Mesendoderm (in vitro differentiated cells): ENCODE measurements at regions not wholly inside any gene's neighbourhood (a gene's known extent, or its start where the extent isn't known, plus 50 kb on each side); places are given as distances from the start of the nearest gene placed in this dataset.

ENCODE experiments used
- DNase-seq: peaks from one replicate; pipeline ENCODE4 v3.0.0; 2013
- H2AK5ac ChIP-seq: 2 replicates; pipeline ENCODE4 v1.6.1; 2013; ENCODE audit warnings: low read length, inconsistent platforms
- H2BK120ac ChIP-seq: 2 replicates; pipeline ENCODE4 v1.6.1; 2013; ENCODE audit warnings: low read depth, mild to moderate bottlenecking, low read length, moderate library complexity, mixed read lengths
- H2BK15ac ChIP-seq: replicated peaks from 2 replicates; pipeline ENCODE4 v1.6.1; 2013; ENCODE audit warnings: low read depth, mild to moderate bottlenecking, moderate library complexity
- H2BK5ac ChIP-seq: 2 replicates; pipeline ENCODE4 v1.6.1; 2013; ENCODE audit warnings: low read length, inconsistent platforms
- H3K18ac ChIP-seq: 2 replicates; pipeline ENCODE4 v1.6.1; 2013; ENCODE audit warnings: mild to moderate bottlenecking, low read length, mixed read lengths
- H3K23ac ChIP-seq: one replicate; pipeline ENCODE4 v1.6.1; 2013; ENCODE audit warnings: low read length
- H3K27ac ChIP-seq: 2 replicates; pipeline ENCODE4 v1.5.1; 2013; ENCODE audit warnings: low read depth, mild to moderate bottlenecking, inconsistent platforms, low read length, moderate library complexity
- H3K27me3 ChIP-seq: 2 replicates; pipeline ENCODE4 v1.6.1; 2013; ENCODE audit warnings: low read length, control low read depth, mild to moderate bottlenecking, inconsistent platforms; ENCODE audit not compliant: insufficient read depth, poor library complexity
- H3K36me3 ChIP-seq: 2 replicates; pipeline ENCODE4 v1.6.1; 2013; ENCODE audit warnings: low read length, inconsistent platforms; ENCODE audit not compliant: control insufficient read depth, insufficient read depth
- H3K4ac ChIP-seq: one replicate; pipeline ENCODE4 v1.6.1; 2013; ENCODE audit warnings: low read depth, mild to moderate bottlenecking, low read length, moderate library complexity
- H3K4me1 ChIP-seq: 2 replicates; pipeline ENCODE4 v1.6.1; 2013; ENCODE audit warnings: low read depth, low read length, inconsistent platforms; ENCODE audit not compliant: control insufficient read depth
- H3K4me2 ChIP-seq: 2 replicates; pipeline ENCODE4 v1.6.1; 2013; ENCODE audit warnings: low read length
- H3K4me3 ChIP-seq: 2 replicates; pipeline ENCODE4 v1.5.1; 2013; ENCODE audit warnings: mild to moderate bottlenecking, low read length
- H3K56ac ChIP-seq: one replicate; pipeline ENCODE4 v1.6.1; 2013; ENCODE audit warnings: low read length
- H3K79me1 ChIP-seq: 2 replicates; pipeline ENCODE4 v1.6.1; 2013; ENCODE audit warnings: low read length, inconsistent platforms
- H3K79me2 ChIP-seq: 2 replicates; pipeline ENCODE4 v1.6.1; 2013; ENCODE audit warnings: mild to moderate bottlenecking, low read length; ENCODE audit not compliant: control insufficient read depth, insufficient read depth
- H3K9ac ChIP-seq: 2 replicates; pipeline ENCODE4 v1.6.1; 2013; ENCODE audit warnings: low read length, inconsistent platforms
- H4K5ac ChIP-seq: one replicate; pipeline ENCODE4 v1.6.1; 2013; ENCODE audit warnings: low read length
- H4K8ac ChIP-seq: one replicate; pipeline ENCODE4 v1.6.1; 2013; ENCODE audit warnings: low read depth, mild to moderate bottlenecking, control low read depth, low read length, moderate library complexity
- WGBS: extraction: QIAGEN DNeasy Blood & Tissue Kit; methylation state at CpG from one replicate; pipeline ENCODE4 v1.1.7; 2013; ENCODE audit warnings: low lambda C conversion rate, missing lambda C conversion rate; ENCODE audit not compliant: insufficient coverage; ENCODE audit errors: extremely low coverage; 5-methylcytosine and 5-hydroxymethylcytosine counted together

DNA sequence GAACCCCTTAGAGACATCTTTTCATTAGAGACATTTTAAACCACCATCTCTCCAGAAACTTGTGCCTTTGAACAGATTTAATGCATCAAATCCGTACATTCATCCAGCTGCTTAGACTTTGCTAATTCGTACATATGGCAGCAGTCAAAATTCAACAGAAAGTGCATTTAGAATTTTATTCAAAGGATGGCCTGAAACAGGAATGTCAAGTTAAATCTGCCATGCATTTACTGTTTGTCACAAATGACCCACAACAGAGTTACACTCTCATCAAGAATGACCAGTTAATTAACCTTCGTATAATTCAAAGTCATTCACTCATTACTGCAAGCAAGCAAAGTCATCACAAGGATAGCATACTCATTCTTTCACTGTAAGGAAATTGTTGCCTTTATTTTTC, 284.3 kb downstream of the SLC7A11 start:
- H3K79me2 ChIP-seq, result no peaks in the 10 kb centered on the region
- no peak overlapping the region for H2BK5ac ChIP-seq
- no peaks in the 10 kb centered on the region for H3K4me1 ChIP-seq
- H3K27me3 ChIP-seq, result no peaks in the 10 kb centered on the region
- no peak overlapping the region for H3K4me2 ChIP-seq
- H4K5ac ChIP-seq, result no peak overlapping the region
- H3K4ac ChIP-seq, result no peak overlapping the region
- H3K4me3 ChIP-seq, result no peak overlapping the region
- H3K18ac ChIP-seq, result no peak overlapping the region
- H3K79me1 ChIP-seq, result no peaks in the 10 kb centered on the region
- no peak overlapping the region for H3K23ac ChIP-seq
- WGBS, result no CpG with 5 or more reads among the region's 3 CpGs
- H3K9ac ChIP-seq, result no peak overlapping the region
- H3K36me3 ChIP-seq, result no peaks in the 10 kb centered on the region
- no peak overlapping the region for H4K8ac ChIP-seq
- DNase-seq, result no peak
- no peak overlapping the region for H2AK5ac ChIP-seq
- no peak overlapping the region for H2BK15ac ChIP-seq
- H3K56ac ChIP-seq, result no peak overlapping the region
- no peak overlapping the region for H3K27ac ChIP-seq
- no peak overlapping the region for H2BK120ac ChIP-seq

DNA sequence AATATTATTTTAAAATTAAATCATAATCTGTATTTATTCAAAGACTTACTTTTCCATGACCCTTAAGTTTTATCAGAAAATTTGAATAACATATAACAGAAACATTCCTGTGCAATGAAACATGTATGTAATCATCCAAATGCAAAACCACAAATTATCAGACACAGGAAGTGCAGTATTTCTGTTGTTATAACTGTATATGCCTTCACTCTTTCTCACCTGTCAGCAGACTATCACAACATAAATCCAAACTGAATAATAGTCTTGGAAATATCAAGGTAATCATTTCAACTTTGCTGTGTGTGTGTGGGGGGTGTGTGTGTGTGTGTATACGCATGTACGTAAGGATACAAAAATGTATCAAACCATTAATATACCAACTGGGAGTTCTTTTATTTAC, 285.9 kb downstream of the SLC7A11 start:
- WGBS, result no CpG with 5 or more reads among the region's 2 CpGs
- H4K8ac ChIP-seq, result no peak overlapping the region
- no peak overlapping the region for H3K27ac ChIP-seq
- no peak overlapping the region for H3K9ac ChIP-seq
- no peak for DNase-seq
- no peak overlapping the region for H2BK5ac ChIP-seq
- no peak overlapping the region for H4K5ac ChIP-seq
- no peak overlapping the region for H3K4ac ChIP-seq
- H2BK15ac ChIP-seq, result no peak overlapping the region
- no peak overlapping the region for H3K4me3 ChIP-seq
- no peaks in the 10 kb centered on the region for H3K79me1 ChIP-seq
- H2BK120ac ChIP-seq, result no peak overlapping the region
- H2AK5ac ChIP-seq, result no peak overlapping the region
- no peak overlapping the region for H3K23ac ChIP-seq
- no peaks in the 10 kb centered on the region for H3K36me3 ChIP-seq
- no peak overlapping the region for H3K56ac ChIP-seq
- H3K79me2 ChIP-seq, result no peaks in the 10 kb centered on the region
- H3K4me2 ChIP-seq, result no peak overlapping the region
- no peaks in the 10 kb centered on the region for H3K4me1 ChIP-seq
- no peak overlapping the region for H3K18ac ChIP-seq
- no peaks in the 10 kb centered on the region for H3K27me3 ChIP-seq

DNA sequence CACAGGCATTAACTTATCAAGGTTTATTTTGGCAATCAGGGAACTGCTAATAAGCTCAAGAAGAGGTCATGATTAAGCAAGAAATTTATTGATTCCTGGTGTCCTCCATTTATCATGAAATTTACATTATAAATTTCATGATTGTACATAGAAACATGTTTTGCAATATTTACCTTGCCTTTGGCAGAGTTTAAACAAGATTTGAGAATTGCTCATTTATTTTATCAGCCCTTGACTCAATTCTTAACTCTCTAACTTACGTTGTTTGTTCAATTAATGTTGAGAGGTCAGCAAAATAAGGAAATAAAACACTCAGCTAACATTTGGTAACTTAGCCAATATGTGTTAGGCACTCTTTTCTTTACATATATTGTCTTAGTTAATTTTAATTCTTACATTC, 286.6 kb downstream of the SLC7A11 start:
- Histone ChIP-seq H3K36me3 (no peaks in the 10 kb centered on the region), H3K79me2 (no peaks in the 10 kb centered on the region), H3K4ac (no peak overlapping the region), H3K18ac (no peak overlapping the region), H3K79me1 (no peaks in the 10 kb centered on the region), H2BK120ac (no peak overlapping the region), H4K5ac (no peak overlapping the region), H3K9ac (no peak overlapping the region), H3K4me1 (no peaks in the 10 kb centered on the region), H3K27ac (no peak overlapping the region), H3K27me3 (no peaks in the 10 kb centered on the region), H3K23ac (no peak overlapping the region), H3K56ac (no peak overlapping the region), H4K8ac (no peak overlapping the region), H3K4me2 (no peak overlapping the region), H2AK5ac (no peak overlapping the region), H3K4me3 (no peak overlapping the region), H2BK15ac (no peak overlapping the region), H2BK5ac (no peak overlapping the region)
- WGBS, result no CpG with 5 or more reads among the region's 1 CpG
- DNase-seq, result no peak

DNA sequence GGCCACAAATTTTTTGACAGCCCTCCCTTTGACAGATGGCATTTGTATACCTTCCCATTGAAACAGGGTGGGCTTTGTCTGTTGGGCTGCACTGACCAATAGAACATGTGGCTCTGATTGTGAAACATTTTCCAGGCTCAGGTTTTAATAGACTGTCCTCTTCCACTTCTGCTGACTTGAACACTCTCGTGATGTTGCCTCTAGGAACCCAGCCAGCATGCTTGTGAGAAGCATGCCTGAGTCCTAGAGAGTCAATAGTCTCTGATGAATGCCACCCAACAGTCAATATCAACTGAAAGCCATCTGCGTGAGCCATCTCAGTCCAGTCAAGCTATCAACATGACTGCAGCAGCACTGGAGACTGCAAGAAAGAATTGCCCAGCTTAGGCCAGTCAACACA, 290.0 kb downstream of the SLC7A11 start:
- no CpG with 5 or more reads among the region's 2 CpGs for WGBS
- Histone ChIP-seq H3K4ac (no peak overlapping the region), H4K8ac (no peak overlapping the region), H3K23ac (no peak overlapping the region), H3K4me1 (no peaks in the 10 kb centered on the region), H3K36me3 (no peaks in the 10 kb centered on the region), H3K4me2 (no peak overlapping the region), H3K18ac (no peak overlapping the region), H2AK5ac (no peak overlapping the region), H3K79me1 (no peaks in the 10 kb centered on the region), H3K27ac (no peak overlapping the region), H4K5ac (no peak overlapping the region), H3K56ac (no peak overlapping the region), H3K4me3 (no peak overlapping the region), H3K27me3 (no peaks in the 10 kb centered on the region), H3K79me2 (no peaks in the 10 kb centered on the region), H2BK15ac (no peak overlapping the region), H2BK5ac (no peak overlapping the region), H3K9ac (no peak overlapping the region), H2BK120ac (no peak overlapping the region)
- DNase-seq, result no peak

DNA sequence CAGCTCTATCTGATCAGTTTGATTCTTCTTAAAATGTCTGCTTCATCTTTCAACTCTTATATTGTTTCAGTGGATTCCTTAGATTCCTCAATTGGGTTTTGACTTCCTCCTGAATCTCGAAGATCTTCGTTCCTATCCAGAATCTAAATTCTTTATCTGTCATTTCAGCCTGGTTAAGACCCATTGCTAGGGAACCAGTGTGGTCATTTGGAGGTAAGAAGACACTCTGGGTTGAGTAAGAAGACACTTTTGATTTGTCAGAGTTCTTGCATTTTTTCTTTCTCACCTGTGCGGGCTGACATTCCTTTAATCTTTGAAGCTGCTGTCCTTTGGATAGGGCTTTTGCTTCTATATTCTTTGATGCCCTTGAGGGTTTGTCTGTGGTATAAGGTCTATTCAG, 291.9 kb downstream of the SLC7A11 start:
- Histone ChIP-seq H3K18ac (no peak overlapping the region), H3K56ac (no peak overlapping the region), H3K23ac (no peak overlapping the region), H4K8ac (no peak overlapping the region), H3K27ac (no peak overlapping the region), H3K4me1 (no peaks in the 10 kb centered on the region), H3K9ac (no peak overlapping the region), H3K36me3 (no peaks in the 10 kb centered on the region), H3K79me1 (no peaks in the 10 kb centered on the region), H2AK5ac (no peak overlapping the region), H2BK15ac (no peak overlapping the region), H4K5ac (no peak overlapping the region), H2BK120ac (no peak overlapping the region), H3K4ac (no peak overlapping the region), H3K4me2 (no peak overlapping the region), H3K4me3 (no peak overlapping the region), H3K27me3 (no peaks in the 10 kb centered on the region), H3K79me2 (no peaks in the 10 kb centered on the region), H2BK5ac (no peak overlapping the region)
- WGBS, result no CpG with 5 or more reads among the region's 3 CpGs
- no peak for DNase-seq

DNA sequence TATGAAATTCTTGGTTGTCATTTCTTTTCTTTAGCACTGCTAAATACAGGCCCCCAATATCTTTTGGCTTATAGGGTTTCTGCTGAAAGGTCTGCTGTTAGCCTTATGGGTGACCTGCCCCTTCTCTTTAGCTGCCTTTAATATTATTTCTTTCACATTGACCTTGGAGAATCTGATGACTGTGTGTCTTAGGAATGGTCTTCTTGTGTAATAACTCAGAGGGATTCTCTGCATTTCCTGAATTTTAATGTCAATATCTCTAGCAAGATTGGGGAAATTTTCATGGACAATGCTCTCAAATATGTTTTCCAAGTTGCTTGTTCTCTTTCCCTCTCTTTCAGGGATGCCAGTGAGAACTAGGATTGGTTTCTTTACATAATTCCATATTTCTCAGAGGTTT, 292.4 kb downstream of the SLC7A11 start:
- Histone ChIP-seq H3K27me3 (no peaks in the 10 kb centered on the region), H4K8ac (no peak overlapping the region), H3K36me3 (no peaks in the 10 kb centered on the region), H3K27ac (no peak overlapping the region), H3K79me2 (no peaks in the 10 kb centered on the region), H3K23ac (no peak overlapping the region), H2AK5ac (no peak overlapping the region), H2BK5ac (no peak overlapping the region), H4K5ac (no peak overlapping the region), H3K4me3 (no peak overlapping the region), H3K56ac (no peak overlapping the region), H2BK15ac (no peak overlapping the region), H3K4ac (no peak overlapping the region), H3K79me1 (no peaks in the 10 kb centered on the region), H3K4me1 (no peaks in the 10 kb centered on the region), H2BK120ac (no peak overlapping the region), H3K18ac (no peak overlapping the region), H3K4me2 (no peak overlapping the region), H3K9ac (no peak overlapping the region)
- DNase-seq, result no peak
